GM13977 (cell line): ENCODE measurements at regions not wholly inside any gene's neighbourhood (a gene's known extent, or its start where the extent isn't known, plus 50 kb on each side); places are given as distances from the start of the nearest gene placed in this dataset.

ENCODE experiments used
- DNase-seq: peaks from one replicate; pipeline ENCODE4 v3.0.0; 2012; ENCODE audit warnings: low spot score
- in situ Hi-C: fragments of 300-500 bp; cut with MboI; formaldehyde crosslinking; loops from one replicate; pipeline ENCODE4 v1.12.0; 2022; ENCODE audit warnings: low sequenced_read_pairs, low pct_unique_long_range_greater_than_20kb, mixed read lengths, inconsistent platforms; ENCODE audit not compliant: unreplicated experiment
- TF ChIP-seq, protein P1 (sequence below): IDR thresholded peaks from 2 replicates; pipeline ENCODE4 v1.5.1; 2012; ENCODE audit warnings: mild to moderate bottlenecking, control low read depth; ENCODE audit not compliant: insufficient read depth; ENCODE audit errors: extremely low read depth, missing control alignments

GRCh38 chr1:185453496-185454192, 136.6 kb upstream of the IVNS1ABP start:
- no peak for DNase-seq
- in situ Hi-C loops: no loop called here
- TF ChIP-seq, protein P1, sequence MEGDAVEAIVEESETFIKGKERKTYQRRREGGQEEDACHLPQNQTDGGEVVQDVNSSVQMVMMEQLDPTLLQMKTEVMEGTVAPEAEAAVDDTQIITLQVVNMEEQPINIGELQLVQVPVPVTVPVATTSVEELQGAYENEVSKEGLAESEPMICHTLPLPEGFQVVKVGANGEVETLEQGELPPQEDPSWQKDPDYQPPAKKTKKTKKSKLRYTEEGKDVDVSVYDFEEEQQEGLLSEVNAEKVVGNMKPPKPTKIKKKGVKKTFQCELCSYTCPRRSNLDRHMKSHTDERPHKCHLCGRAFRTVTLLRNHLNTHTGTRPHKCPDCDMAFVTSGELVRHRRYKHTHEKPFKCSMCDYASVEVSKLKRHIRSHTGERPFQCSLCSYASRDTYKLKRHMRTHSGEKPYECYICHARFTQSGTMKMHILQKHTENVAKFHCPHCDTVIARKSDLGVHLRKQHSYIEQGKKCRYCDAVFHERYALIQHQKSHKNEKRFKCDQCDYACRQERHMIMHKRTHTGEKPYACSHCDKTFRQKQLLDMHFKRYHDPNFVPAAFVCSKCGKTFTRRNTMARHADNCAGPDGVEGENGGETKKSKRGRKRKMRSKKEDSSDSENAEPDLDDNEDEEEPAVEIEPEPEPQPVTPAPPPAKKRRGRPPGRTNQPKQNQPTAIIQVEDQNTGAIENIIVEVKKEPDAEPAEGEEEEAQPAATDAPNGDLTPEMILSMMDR: no peak

- DNase-seq: no peak
- in situ Hi-C loops: no loop called here
- TF ChIP-seq, protein P1: no peak
These were observed 133.9 kb upstream of the IVNS1ABP start for GRCh38 chr1:185450917-185451316.

DNA sequence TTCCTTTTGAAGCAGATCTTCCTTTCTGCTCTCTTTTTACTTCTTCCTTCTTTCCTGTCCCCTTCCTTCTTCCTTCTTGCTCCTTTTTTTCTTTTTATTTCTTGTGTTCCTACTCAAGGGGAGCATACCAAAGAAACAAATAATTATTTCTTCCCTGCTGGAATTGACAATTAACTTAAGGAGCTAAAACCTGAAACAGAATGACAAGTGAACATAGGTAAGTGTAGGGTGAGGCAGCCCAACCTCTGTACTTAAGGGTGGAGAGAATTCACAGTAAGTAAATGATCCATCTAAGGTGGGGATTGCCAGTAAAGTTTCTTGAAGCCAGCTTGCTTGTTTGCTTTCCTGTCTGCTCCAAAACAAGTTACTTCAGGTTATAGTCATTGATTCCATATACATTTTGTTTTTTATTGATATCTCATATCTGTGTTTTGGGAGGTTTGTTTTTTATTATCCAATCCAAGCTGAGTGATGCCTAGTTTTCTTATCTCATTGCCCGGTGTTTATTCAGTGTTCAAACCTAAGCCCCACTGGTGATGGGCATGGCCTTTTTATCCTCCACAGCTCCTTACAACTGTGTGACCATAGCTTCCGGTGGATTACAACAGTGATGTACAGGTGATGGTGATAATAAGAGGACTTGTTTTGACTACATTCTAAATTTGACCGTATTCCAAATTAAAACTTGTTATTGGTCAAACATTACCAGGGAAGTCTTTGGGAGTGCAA, 133.2 kb upstream of the IVNS1ABP start:
- in situ Hi-C loops: no loop called here
- DNase-seq: no peak
- TF ChIP-seq, protein P1: no peak

DNA sequence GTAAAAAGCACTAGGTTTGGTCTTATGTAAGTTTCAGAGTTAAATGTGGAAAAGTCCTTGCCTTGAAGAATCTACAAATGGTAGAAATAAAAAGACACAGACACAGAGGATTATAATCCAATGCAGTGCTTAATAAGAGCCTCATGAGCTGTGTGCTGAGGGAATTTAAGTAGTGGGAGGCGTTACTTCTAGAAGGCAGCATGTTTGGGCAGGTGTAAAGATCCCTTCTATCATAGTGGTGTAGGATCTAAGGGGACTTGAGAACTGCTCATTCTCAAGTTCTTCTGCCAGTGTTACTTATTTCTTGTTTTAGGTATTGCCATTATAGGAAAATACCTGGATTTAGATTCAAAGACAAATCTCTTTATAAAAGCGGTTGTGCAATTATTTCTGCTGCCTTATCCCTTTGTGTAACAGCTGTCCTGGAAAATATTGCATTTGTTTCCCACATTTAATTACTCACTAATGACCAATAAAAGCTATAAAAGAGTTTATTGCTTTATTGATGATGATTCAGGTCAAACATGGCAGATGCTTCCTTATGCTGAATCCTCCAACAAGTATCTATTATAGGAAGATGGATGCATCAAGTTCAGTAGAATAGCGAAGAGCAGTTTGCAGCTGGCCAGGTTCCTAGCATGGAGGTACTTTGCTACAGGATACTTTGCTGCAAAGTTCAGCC, 132.5 kb upstream of the IVNS1ABP start:
- in situ Hi-C loops: no loop called here
- TF ChIP-seq, protein P1: no peak
- DNase-seq: no peak

GRCh38 chr1:185448591-185449186, 131.6 kb upstream of the IVNS1ABP start:
- in situ Hi-C loops: no loop called here
- DNase-seq: no peak
- TF ChIP-seq, protein P1: no peak

- TF ChIP-seq, protein P1: no peak
- in situ Hi-C loops: no loop called here
- DNase-seq: no peak
These were observed 129.1 kb upstream of the IVNS1ABP start for GRCh38 chr1:185446131-185446530.
